Loucy (cell line): ENCODE measurements at regions not wholly inside any gene's neighbourhood (a gene's known extent, or its start where the extent isn't known, plus 50 kb on each side); places are given as distances from the start of the nearest gene placed in this dataset.

Experiments used
- H2AFZ ChIP-seq: fragments of 200-600 bp; sonication (generic); 2 replicates; pipeline ENCODE4 v1.6.0; 2016; ENCODE audit warnings: antibody characterized with exemption, mild to moderate bottlenecking, low read length, moderate library complexity
- H3F3A ChIP-seq: fragments of 200-600 bp; 2 replicates; pipeline ENCODE4 v1.6.0; 2016; ENCODE audit warnings: antibody characterized with exemption, low read depth, mild to moderate bottlenecking
- H3K27me3 ChIP-seq: fragments of 200-600 bp; sonication (generic); 2 replicates; pipeline ENCODE4 v1.6.1; 2014; ENCODE audit warnings: low read length, mild to moderate bottlenecking; ENCODE audit not compliant: insufficient read depth, poor library complexity, severe bottlenecking
- H3K36me3 ChIP-seq: fragments of 200-600 bp; sonication (generic); 2 replicates; pipeline ENCODE4 v1.6.1; 2016; ENCODE audit warnings: low read length; ENCODE audit not compliant: insufficient read depth
- H3K4me1 ChIP-seq: fragments of 200-600 bp; sonication (generic); 2 replicates; pipeline ENCODE4 v1.5.1; 2014; ENCODE audit warnings: low read length, mild to moderate bottlenecking; ENCODE audit not compliant: insufficient read depth, poor library complexity, severe bottlenecking
- H3K4me2 ChIP-seq: fragments of 200-600 bp; sonication (generic); 2 replicates; pipeline ENCODE4 v1.6.0; 2014; ENCODE audit warnings: antibody characterized with exemption, low read length, low read depth, mild to moderate bottlenecking; ENCODE audit not compliant: poor library complexity, severe bottlenecking
- H3K4me3 ChIP-seq: fragments of 200-600 bp; sonication (generic); 2 replicates; pipeline ENCODE4 v1.5.1; 2014; ENCODE audit warnings: low read length, mild to moderate bottlenecking, mixed read lengths; ENCODE audit not compliant: poor library complexity, severe bottlenecking
- H3K79me2 ChIP-seq: fragments of 200-600 bp; sonication (generic); 2 replicates; pipeline ENCODE4 v1.6.1; 2014; ENCODE audit warnings: low read length; ENCODE audit not compliant: insufficient read depth
- H3K9ac ChIP-seq: fragments of 200-600 bp; sonication (generic); 2 replicates; pipeline ENCODE4 v1.6.0; 2014; ENCODE audit warnings: mild to moderate bottlenecking, low read depth, low read length, moderate library complexity; ENCODE audit not compliant: poor library complexity, severe bottlenecking
- H3K9me2 ChIP-seq: fragments of 200-600 bp; sonication (generic); replicated peaks from 2 replicates; pipeline ENCODE4 v1.6.1; 2016; ENCODE audit warnings: low read depth, low read length, mixed read lengths
- H3K9me3 ChIP-seq: fragments of 200-600 bp; sonication (generic); 2 replicates; pipeline ENCODE4 v1.6.1; 2014; ENCODE audit warnings: mild to moderate bottlenecking, antibody characterized with exemption, low read length, low read depth; ENCODE audit not compliant: insufficient read depth
- H4K20me1 ChIP-seq: fragments of 200-600 bp; sonication (generic); 2 replicates; pipeline ENCODE4 v1.6.0; 2014; ENCODE audit warnings: antibody characterized with exemption, low read length, mild to moderate bottlenecking; ENCODE audit not compliant: insufficient read depth, poor library complexity, severe bottlenecking
- EZH2phosphoT487 ChIP-seq: fragments of 200-600 bp; IDR thresholded peaks from 2 replicates; pipeline ENCODE4 v1.6.1; 2018; ENCODE audit warnings: antibody characterized with exemption, mild to moderate bottlenecking, moderate library complexity, borderline replicate concordance
- TF ChIP-seq, protein P1 (sequence below): fragments of 200-600 bp; sonication (generic); conservative IDR thresholded peaks from 2 replicates; pipeline ENCODE4 v1.5.1; 2014; ENCODE audit warnings: mild to moderate bottlenecking, antibody characterized with exemption, low read length

DNA sequence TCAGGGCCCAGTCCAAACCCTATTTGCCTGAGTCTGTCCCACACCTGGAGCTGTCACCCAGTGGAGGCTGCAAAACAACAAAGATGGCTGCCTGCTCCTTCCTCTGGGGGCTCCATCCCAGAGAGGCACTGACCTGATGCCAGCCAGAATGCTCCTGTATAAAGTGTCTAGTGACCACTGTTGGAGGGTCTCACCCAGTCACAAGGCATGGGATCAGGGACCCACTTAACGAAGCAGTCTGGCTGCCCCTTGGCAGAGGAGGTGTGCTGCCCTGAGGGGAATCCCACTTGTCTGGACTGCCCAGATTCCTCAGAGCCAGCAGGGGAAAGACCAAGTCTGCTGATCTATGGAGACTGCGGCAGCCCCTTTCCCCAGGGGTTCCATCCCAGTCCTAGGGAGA, 241.6 kb downstream of the CDH26 start:
- H3K27me3 ChIP-seq, result no peaks in the 10 kb centered on the region
- H3K79me2 ChIP-seq, result 0 out of 2 replicates have a peak, but pooled peaks cover 5% of the 10 kb centered on the region
- no peaks in the 10 kb centered on the region for H3F3A ChIP-seq
- no peak overlapping the region for H3K4me2 ChIP-seq
- H3K36me3 ChIP-seq, result peaks cover 7% of the 10 kb centered on the region
- H4K20me1 ChIP-seq, result no peaks in the 10 kb centered on the region
- H3K9me2 ChIP-seq, result no peaks in the 10 kb centered on the region
- H3K9ac ChIP-seq, result no peak overlapping the region
- TF ChIP-seq, protein P1, sequence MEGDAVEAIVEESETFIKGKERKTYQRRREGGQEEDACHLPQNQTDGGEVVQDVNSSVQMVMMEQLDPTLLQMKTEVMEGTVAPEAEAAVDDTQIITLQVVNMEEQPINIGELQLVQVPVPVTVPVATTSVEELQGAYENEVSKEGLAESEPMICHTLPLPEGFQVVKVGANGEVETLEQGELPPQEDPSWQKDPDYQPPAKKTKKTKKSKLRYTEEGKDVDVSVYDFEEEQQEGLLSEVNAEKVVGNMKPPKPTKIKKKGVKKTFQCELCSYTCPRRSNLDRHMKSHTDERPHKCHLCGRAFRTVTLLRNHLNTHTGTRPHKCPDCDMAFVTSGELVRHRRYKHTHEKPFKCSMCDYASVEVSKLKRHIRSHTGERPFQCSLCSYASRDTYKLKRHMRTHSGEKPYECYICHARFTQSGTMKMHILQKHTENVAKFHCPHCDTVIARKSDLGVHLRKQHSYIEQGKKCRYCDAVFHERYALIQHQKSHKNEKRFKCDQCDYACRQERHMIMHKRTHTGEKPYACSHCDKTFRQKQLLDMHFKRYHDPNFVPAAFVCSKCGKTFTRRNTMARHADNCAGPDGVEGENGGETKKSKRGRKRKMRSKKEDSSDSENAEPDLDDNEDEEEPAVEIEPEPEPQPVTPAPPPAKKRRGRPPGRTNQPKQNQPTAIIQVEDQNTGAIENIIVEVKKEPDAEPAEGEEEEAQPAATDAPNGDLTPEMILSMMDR, result no peak
- TF ChIP-seq EZH2phosphoT487, result no peak
- no peak overlapping the region for H2AFZ ChIP-seq
- H3K4me1 ChIP-seq, result peaks cover 18% of the 10 kb centered on the region
- H3K9me3 ChIP-seq, result peaks cover 20% of the 10 kb centered on the region; the same call in 1 of the 2 replicates
- no peak overlapping the region for H3K4me3 ChIP-seq

DNA sequence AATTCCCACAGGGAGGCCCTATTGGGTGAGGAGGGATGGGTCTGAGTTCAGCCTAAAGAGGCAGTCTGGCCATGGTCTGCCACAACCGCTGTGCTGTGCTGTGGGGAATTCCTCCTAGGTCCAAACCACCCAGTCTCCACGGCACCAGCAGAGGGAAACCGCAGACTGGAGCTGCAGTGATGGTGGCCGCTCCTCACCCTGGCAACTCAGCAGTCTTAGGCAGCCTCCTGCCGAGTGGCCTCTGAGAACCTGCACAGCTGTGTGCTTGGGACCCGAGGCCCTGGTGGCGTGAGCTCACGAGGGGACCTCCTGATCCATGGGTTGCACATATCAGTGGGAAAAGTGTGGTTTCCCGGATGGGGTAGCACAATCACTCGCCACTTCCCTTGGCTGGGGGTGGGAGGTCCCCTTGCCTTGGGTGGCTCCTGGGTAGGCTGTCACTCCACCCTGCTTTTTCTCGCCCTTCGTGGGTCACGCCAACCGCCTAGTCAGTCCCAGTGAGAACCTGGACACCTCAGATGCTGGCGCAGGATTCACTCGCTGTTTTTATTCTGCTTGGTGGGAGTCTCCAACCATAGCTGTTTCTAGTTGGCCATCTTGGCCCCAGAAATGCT, 242.2 kb downstream of the CDH26 start:
- H3K4me2 ChIP-seq, result no peak overlapping the region
- H3K9me3 ChIP-seq, result peaks cover 20% of the 10 kb centered on the region; the same call in 1 of the 2 replicates
- H4K20me1 ChIP-seq, result no peaks in the 10 kb centered on the region
- H3K9ac ChIP-seq, result no peak overlapping the region
- 0 out of 2 replicates have a peak, but pooled peaks cover 8% of the 10 kb centered on the region for H3K79me2 ChIP-seq
- peaks cover 18% of the 10 kb centered on the region for H3K4me1 ChIP-seq
- H3K36me3 ChIP-seq, result peaks cover 7% of the 10 kb centered on the region
- H2AFZ ChIP-seq, result no peak overlapping the region
- TF ChIP-seq, protein P1, result no peak
- no peak for TF ChIP-seq EZH2phosphoT487
- H3K9me2 ChIP-seq, result no peaks in the 10 kb centered on the region
- H3F3A ChIP-seq, result no peaks in the 10 kb centered on the region
- H3K27me3 ChIP-seq, result no peaks in the 10 kb centered on the region
- H3K4me3 ChIP-seq, result no peak overlapping the region

DNA sequence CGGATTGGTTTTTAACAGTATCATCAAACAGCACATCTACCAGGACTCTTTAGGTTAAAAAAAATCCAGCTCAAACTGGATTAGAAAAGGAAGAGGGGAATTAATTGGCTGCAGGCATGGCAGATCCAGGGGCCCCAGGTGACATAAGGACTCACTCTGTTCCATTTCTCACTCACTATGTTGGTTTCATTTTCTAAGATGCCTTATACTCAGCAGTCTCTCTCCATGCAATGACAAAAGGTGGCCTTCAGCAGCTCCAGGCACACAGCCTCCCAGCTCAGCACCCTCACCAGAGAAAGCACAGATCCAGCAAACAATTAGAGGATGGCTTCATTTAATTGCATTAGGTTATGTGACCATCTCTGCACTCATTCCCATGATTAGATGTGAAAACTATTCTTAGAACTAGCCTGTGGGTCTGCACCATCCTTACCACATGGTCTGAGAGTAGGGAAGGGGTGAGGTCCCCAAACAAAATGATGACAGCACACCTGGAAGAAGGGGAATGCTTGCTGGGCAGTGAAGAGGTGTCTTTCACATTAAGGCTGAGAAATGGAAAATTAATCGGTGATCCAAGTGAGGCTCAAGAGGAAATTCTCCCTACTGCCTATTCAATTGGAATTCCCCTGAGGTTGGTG, 243.1 kb downstream of the CDH26 start:
- Histone ChIP-seq H4K20me1 (no peaks in the 10 kb centered on the region), H2AFZ (no peak overlapping the region), H3K4me1 (peaks cover 26% of the 10 kb centered on the region), H3K9ac (peak overlapping the region; percentile 37), H3K9me3 (peaks cover 20% of the 10 kb centered on the region; the same call in 1 of the 2 replicates), H3F3A (no peaks in the 10 kb centered on the region), H3K27me3 (no peaks in the 10 kb centered on the region), H3K79me2 (peaks cover 10% of the 10 kb centered on the region), H3K4me3 (no peak overlapping the region), H3K4me2 (peak overlapping the region; percentile 13), H3K9me2 (no peaks in the 10 kb centered on the region), H3K36me3 (peaks cover 7% of the 10 kb centered on the region)
- no peak for TF ChIP-seq EZH2phosphoT487
- TF ChIP-seq, protein P1, result no peak
